NCI-H748 (cell line): ENCODE measurements at regions not wholly inside any gene's neighbourhood (a gene's known extent, or its start where the extent isn't known, plus 50 kb on each side); places are given as distances from the start of the nearest gene placed in this dataset.
"Not testable (repeated sequence)": the region's sequence is repeated elsewhere in the genome, so short reads cannot be mapped to it uniquely, and the experiment has no call there.

Experiments
- DNase-seq: peaks from one replicate; lab custom pipeline; 2025; ENCODE audit not compliant: unreplicated experiment; lab: John Stamatoyannopoulos, UW

DNA sequence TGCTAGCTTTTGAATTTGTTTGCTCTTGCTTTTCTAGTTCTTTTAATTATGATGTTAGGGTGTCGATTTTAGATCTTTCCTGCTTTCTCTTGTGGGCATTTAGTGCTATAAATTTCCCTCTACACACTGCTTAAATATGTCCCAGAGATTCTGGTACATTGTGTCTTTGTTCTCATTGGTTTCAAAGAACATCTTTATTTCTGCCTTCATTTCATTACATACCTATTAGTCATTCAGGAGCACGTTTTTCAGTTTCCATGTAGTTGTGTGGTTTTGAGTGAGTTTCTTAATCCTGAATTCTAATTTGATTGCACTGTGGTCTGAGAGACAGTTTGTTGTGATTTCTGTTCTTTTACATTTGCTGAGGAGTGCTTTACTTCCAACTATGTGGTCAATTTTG lies 51.2 kb upstream of the MB21D2 start:
- DNase-seq = not testable (repeated sequence)

DNA sequence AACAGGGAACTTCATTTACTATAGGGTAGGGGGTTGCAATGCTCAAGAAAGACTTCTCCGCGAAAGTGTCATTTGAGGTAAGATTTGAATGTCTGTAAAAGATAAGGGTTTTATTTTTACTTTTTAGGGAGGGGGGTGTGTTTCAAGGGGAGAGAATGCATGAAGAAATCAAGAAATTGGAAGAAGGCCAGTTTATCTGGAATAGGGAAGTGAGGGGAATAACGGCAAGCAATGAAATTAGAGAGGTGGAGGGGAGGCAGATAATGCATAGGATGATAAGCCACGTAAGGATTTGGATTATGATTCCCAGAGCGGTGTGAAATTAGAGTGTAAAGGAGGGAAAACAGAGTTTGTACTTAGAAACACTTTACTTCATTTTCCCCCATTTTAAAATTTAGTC lies 63.0 kb upstream of the MB21D2 start:
- DNase-seq = no peak

DNA sequence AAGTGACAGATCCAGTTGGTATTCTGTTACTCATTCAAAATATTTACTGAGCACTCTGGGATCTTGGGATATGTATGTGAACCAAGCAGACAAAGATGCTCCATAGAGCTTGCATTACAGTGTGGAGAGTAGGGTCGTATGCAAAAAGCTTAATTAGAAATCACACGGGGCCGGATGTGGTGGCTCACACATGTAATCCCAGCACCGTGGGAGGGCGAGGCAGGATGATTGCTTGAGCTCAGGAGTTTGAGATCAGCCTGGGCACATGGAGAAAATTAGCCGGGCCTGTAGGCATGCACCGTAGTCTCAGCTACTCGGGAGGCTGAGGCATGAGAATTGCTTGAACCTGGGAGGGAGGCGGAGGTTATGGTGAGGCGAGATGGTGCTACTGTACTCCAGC lies 68.7 kb upstream of the MB21D2 start:
- no peak for DNase-seq

DNA sequence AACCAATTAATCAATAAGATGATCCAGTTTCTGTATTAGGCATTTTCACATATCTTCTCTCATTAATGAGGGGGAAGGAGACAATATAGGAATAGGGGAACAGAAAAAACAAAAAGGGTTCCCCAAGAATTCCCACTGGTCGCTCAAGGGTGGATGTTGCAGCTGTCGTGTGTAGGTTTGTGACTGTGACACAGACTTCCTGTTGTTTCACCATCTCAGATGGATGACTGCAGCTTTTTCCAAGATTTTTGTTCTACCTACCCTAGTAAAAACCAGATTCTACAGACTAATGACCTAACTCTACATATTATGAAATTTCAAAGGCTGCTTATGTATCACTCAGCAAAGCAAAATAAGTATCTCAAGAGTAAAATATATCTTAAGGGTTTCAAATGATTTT lies 73.7 kb upstream of the MB21D2 start:
- DNase-seq = no peak

DNA sequence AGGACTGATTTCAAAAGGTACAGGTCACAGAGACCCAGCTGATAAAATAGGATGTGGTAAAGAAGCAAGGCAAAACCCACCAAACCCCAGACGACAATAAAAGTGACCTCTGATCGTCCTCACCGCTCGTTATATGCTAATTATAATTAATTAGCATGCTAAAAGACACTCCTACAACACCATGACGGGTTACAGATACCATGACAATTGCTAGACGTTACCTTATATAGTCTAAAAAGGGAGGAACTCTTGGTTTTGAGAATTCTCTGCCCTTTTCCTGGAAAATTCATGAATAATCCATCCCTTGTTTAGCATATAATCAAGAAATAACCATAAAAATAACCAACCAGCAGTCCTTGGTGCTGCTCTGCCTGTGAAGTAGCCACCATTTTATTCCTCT lies 74.7 kb upstream of the MB21D2 start:
- DNase-seq = no peak

DNA sequence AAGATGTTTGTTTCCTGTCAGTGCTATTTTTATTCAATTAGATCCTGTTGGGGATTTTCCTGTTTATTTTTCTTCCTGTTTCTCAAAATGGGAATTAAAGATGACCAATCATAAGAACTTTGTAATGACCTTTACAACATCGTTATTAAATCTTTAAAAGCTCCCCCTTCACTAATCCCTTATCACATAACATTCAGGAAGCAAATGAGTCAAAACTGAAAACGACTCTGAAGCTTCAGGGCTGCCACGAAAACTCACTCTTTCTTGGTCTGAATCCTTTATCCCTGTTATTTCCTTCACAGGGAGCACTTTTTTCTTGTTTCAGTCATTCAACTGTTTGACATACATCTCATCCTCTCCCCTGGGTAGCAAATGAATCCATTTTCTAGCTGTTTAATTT lies 75.8 kb upstream of the MB21D2 start:
- DNase-seq = no peak

DNA sequence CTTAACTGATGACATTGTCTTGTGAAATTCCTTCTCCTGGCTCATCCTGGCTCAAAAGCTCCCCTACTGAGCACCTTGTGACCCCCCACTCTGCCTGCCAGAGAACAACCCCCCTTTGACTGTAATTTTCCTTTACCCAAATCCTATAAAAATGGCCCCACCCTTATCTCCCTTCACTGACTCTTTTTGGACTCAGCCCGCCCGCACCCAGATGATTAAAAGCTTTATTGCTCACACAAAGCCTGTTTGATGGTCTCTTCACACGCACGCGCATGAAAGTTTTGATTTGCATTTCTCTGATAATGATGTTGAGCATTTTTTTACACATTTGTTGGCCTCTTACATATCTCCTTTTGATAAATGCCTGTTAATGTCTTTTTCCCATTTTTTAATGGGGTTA lies 83.5 kb upstream of the MB21D2 start:
- not testable (repeated sequence) for DNase-seq

DNA sequence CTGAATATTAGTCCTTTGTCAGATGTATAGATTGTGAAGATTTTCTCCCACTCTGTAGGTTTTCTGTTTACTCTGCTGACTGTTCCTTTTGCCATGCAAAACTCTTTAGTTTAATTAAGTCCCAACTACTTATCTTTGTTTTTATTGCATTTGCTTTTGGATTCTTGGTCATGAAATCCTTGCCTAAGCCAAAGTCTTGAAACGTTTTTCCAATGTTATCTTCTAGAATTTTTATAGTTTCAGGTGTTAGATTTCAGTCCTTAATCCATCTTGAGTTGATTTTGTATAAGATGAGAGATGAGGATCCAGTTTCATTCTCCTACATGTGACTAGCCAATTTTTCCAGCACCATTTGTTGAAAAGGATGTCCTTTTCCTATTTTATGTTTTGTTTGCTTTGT lies 86.0 kb upstream of the MB21D2 start:
- not testable (repeated sequence) for DNase-seq

DNA sequence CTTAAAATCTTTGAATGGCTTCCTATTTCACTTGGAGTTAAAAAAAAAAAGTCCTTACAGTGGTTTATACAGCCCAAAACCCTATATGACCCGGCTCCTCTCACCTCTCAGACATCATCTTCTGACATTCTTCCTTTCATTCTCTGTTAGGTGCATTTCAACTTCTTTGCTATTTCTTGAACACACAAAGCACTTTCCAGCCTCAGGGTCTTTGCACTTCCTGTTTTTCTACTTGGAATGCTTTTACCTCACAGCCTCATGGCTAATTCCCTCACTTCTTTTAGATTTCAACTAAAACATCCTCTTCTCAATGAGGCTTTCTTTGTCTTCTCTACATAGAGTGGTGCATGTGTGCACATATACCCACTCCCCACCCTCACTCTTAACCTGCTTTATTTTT lies 91.0 kb upstream of the MB21D2 start:
- DNase-seq = no peak

DNA sequence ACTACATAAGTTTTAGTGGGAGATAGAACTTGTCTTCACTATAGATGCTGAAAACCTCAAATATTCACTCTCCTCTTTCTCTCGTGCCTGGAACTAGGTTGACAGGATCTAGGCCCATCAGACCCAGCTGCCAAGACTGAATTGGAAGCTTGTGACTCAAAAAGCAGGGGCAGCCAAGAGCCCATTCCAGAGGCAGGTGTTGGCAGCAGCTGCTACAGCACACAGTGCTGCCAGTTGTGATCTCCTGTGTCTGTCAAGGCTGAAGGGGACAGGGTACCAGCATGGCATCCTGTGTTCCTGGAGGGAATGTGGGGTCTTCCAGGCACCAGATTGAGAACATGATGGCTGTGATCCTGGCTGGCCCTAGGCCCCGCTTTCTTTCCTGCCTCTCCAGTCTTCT lies 92.5 kb upstream of the MB21D2 start:
- no peak for DNase-seq

DNA sequence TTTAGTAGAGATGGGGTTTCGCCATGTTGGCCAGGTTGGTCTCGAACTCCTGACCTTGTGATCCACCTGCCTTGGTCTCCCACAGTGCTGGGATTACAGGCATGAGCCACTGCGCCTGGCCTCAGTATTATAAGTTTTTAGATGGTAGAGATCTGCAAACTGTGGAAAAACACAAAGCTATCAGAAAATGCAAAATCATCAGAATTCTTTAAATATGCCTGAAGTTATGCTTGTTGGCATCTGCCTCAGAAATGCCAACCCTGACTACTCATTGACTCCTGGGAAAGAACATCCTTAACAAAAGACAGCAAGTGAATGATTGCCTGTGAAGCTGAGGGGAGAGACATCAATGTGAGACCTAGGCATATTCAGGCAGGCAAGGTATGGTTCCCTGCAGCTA lies 94.3 kb upstream of the MB21D2 start:
- DNase-seq = no peak

DNA sequence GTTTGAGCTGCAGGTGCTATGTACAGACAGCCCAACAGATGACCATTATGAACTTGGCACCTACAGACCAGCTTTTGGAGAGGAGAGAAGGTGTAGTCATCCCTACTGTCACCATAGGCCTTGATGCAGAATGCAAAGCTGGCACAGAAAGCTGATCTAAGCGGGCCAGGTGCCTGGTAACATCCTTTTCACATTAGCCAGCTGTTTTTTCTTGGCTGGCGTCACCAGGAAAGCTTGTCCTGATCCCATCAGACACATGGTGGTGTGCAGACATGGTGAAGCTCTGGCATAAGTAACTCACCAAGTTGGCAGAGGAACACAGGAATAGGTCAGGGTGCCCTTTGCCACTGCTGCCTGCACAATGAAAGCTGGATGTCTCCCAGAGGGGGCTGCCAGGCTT lies 97.2 kb upstream of the MB21D2 start:
- no peak for DNase-seq

DNA sequence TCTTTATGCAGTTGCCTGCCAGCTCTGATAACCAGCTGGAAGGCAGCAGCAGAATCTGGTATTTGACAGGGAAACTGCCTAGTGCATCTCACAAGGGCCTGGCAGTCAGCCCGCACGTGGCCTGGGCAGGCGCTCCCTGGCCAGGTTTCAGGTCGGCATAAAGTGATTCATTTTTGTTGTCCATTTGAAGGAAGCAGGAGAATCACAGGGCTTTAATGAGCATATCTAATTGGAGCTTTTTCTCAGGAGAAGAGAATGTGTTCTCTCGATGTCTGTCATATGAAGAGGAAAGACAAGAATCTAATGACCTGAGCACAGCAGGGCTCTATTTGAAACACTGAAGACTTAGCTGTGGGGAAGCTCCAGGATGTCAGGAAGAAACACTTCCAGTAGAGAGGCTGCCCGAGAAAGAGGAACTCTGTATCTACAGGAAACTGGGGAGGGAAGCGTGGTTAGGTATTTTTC lies 98.8 kb upstream of the MB21D2 start:
- DNase-seq = no peak

DNA sequence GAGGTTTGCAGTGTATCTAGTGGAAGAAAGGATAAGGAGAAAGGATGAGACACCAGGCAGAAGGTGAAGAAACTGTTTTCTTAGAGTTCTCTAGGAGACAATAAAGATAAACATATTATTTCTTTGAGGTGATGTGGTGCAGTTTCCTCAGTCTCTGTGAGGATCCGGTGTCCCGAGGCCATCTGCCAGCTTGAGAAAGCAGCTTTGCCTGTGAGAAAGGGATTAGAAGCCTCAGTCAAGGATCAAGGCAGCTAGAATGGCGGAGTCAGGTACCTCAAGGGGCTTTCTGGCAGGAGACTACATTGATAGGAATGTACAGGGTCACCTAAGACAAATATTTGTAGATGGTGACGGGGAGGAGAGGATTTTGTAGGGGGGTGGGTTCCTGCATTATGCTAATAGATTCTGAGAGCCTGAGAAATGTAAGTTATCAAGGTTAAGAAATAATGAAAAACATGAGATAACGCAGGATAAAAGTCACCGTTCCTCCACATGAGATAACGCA lies 103.9 kb upstream of the MB21D2 start:
- DNase-seq = no peak

DNA sequence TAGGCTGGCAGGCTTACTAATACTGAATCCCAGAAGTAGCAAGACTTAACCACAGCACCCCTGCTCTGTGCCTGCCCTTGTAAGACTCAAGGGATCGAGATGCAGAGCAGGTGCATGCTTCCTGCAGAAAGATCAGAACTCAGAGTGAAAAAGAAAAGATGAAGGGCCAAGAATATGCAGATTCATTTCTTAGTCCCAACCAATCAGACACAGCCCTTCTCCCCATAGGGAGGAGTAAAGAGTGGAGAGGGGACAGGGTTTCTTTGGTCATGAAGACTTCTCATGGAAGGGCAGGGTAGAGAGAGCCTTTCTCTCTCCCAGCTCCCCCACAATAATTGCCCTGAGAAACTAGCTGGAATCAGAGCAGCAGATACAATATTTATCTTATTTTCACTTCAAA lies 105.6 kb upstream of the MB21D2 start:
- DNase-seq = no peak

DNA sequence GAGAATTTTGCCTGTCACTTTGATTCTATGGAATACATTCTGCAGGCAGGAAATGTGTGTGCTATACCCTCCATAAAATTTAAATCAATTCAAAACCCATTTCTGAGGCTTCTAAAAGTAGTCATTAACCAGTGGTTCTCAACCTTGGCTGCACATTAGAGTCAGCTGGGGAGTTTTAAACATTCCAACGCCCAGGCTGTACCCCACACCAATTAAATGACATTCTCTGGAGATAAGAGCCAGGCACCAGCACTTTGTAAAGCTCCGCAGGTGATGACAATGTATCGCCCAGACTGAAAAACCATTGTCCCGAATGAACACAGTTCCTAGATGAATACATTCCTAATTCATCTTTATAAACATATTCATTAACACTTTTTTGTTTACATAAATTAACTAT lies 110.6 kb upstream of the MB21D2 start:
- DNase-seq = no peak

DNA sequence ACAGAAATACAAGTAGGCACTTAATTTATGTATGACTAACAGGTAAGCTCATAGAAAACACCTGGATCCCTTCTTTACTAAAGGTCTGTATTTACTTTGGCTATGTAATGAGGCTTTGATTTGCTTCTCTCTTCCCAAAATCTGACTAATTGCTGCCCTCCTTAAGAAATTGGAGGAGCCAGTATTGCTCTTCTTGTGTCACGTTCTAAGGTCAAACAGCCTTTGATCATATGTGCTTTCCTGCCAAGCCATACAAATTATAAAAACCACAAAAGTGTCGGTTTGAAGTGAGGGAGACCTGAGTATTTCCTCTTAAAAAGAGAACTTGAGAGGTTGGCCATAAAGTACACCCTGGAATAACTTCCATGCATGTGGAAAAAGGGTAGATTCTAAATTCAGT lies 112.1 kb upstream of the MB21D2 start:
- DNase-seq = peak; percentile 64

DNA sequence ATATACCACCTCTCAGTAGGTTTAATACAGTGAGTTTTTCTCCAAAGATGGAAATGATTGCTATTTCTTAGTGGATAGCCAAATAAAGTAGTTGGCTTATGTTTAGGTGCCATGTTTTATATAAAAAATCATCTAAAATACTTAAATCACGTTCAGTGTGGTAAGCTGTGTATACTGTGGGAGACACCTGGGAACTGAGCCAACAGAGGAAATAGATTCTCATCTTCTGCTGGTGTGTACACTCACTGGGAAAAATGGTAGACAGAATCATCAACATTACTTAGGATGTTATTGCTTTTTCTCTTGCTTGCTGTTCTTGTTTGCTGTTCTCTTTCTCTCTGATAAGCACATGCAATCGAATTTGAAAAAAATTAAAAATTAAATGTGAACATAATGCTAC lies 112.6 kb upstream of the MB21D2 start:
- peak; percentile 61 for DNase-seq

DNA sequence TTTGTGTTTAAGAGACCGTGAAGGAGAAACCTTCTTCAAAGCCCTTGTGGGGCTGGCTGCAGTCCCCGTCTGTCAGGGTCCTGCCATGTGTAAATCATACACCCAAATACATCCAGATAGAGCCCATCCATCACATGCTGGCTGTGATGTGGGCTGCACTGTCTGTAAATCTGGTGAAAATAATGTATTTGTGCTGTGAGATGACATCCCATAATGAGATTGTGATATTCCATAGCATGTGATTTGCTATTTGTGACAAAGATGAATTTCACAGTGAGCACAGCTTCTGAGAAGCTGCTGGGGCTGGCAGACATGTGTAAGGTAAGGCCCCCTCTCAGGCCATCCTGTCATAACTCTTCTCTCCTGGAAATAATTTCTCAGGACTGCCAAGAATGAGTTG lies 114.3 kb upstream of the MB21D2 start:
- DNase-seq = no peak

DNA sequence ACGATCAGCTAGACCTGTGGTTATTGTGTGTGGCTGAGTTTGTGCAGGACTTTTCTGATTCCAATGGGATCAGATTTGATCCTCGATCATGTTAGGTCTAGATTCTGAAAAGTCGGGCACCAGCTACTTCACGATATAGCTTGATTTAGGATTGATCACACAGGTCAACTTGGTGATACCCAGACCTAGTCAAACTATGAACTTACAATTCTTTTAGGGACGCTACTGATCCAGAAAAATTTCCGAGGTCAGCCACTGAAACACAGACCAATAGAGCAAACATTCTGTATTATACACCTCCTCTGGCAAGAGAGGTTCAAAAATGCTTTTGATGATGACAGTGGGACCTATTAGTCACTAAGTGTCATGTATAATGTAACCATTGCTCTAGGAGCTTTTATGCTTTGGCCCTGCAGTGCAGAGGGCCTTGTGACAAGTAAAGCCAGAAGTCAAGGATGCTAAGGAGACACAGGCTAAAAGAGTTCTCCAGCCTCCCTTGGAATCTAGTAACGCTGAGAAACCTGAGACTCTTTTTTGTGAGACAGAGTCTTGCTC lies 115.6 kb upstream of the MB21D2 start:
- no peak for DNase-seq

DNA sequence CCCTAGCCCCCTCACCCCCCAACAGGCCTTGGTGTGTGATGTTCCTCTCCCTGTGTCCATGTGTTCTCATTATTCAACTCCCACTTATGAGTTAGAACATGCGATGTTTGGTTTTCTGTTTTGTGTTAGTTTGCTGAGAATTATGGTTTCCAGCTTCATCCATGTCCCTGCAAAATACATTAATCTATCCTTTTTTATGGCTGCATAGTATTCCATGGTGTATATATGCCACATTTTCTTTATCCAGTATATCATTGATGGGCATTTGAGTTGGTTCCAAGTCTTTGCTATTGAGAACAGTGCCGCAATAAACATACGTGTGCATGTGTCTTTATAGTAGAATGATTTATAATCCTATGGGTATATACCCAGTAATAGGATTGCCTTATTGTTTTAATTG lies 120.2 kb upstream of the MB21D2 start:
- DNase-seq = not testable (repeated sequence)

DNA sequence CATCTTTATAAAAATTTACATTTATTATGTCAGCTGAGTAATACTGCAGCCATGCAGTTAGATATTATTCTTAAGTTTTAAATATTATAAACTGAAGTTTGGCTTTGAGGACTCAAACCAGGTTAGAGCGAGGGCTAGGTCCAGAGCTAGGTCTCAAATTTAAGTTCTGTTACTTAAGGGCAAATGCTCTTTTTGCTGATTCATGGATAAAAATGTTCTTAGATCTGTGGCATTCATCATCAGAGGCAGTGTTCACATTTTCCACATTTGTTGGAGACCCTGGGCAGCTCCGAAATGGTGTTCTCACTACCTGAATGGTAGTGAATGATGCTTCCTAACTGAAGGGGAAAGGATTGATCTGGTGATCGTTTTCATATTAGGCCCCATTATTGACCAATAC lies 121.4 kb upstream of the MB21D2 start:
- DNase-seq = no peak

DNA sequence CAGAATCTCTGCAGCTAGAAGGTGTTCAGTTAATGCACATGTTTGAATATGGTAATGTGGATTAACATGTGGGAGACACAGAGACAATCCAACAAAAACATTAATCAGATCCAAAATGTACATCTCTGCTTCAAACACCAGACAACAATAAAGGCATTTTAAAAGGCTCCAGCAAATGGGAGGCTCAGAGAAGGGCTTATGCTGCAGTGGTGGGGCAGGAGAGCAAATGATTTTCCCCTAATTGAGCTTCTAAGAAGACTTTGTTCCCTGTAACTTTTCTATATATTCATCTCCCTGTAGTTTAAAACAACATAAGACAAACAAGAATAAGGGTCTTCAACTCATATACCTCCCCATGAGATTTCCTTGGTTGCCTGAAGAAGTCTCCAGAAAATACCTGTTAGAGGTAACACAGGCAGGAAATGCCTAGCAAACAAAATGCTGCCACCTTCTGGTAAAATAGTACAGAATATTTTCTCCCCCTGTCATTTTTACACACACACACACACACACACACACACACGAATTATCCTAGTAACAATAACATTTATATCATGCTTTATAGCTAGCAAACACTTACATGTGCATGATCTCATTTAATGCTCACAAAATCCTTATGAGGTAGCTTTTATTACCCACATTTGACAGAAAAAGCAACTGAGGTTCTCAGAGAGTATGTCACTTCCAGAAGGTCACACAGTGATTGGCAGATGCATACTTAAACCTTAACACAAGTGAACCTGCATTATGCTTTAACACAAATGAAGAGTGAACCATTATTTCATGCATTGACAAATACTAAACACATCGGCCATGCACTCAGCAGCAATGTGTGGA lies 123.4 kb upstream of the MB21D2 start:
- DNase-seq = peak; percentile 58
